Activated CD8-positive, alpha-beta T cell treated with anti-CD3 and anti-CD28 coated beads, Interleukin-2, amount 10 ng/mL, durations not matched to agents 7 days and 5 days (primary cell): ENCODE measurements at regions not wholly inside any gene's neighbourhood (a gene's known extent, or its start where the extent isn't known, plus 50 kb on each side); places are given as distances from the start of the nearest gene placed in this dataset.
"Not testable (repeated sequence)": the region's sequence is repeated elsewhere in the genome, so short reads cannot be mapped to it uniquely, and the experiment has no call there.

Experiments
- ATAC-seq: fragments of 150-1000 bp; cut with Tn5 transposase; one replicate; pipeline ENCODE4 v1.10.0; 2021; ENCODE audit warnings: moderate library complexity
- CTCF ChIA-PET: fragments of 350-600 bp; sonication (Branson Sonifier 250); formaldehyde crosslinking; loops from one replicate; lab custom pipeline; 2021; ENCODE audit warnings: antibody characterized with exemption; lab: Charles Lee
- POLR2A ChIA-PET: fragments of 350-600 bp; sonication (Branson Sonifier 250); formaldehyde crosslinking; loops from one replicate; lab custom pipeline; 2021; ENCODE audit warnings: antibody characterized with exemption; lab: Charles Lee
- DNase-seq: peaks from one replicate; pipeline ENCODE4 v3.0.0-alpha.2; 2020
- H3K27ac Mint-ChIP-seq: one replicate; pipeline ENCODE4 v1.8.0; 2021; ENCODE audit warnings: mild to moderate bottlenecking, mixed read lengths
- H3K27me3 Mint-ChIP-seq: one replicate; pipeline ENCODE4 v1.8.0; 2021; ENCODE audit warnings: low read depth, mixed read lengths
- H3K36me3 Mint-ChIP-seq: one replicate; pipeline ENCODE4 v1.8.0; 2021; ENCODE audit warnings: low read depth, mixed read lengths
- H3K4me1 Mint-ChIP-seq: one replicate; pipeline ENCODE4 v1.8.0; 2021; ENCODE audit warnings: low read depth, mixed read lengths
- H3K4me3 Mint-ChIP-seq: one replicate; pipeline ENCODE4 v1.8.0; 2021; ENCODE audit warnings: mild to moderate bottlenecking, mixed read lengths
- H3K9me3 Mint-ChIP-seq: one replicate; pipeline ENCODE4 v1.8.0; 2022; ENCODE audit warnings: mixed read lengths; ENCODE audit not compliant: insufficient read depth

- H3K27ac Mint-ChIP-seq, result no peak overlapping the region
- H3K4me1 Mint-ChIP-seq, result no peaks in the 10 kb centered on the region
- no peak overlapping the region for H3K4me3 Mint-ChIP-seq
- ATAC-seq (no peak), DNase-seq (no peak)
- ChIA-PET POLR2A (no interaction called here), CTCF (no interaction called here)
- peaks cover 4% of the 10 kb centered on the region for H3K9me3 Mint-ChIP-seq
- no peaks in the 10 kb centered on the region for H3K36me3 Mint-ChIP-seq
- no peaks in the 10 kb centered on the region for H3K27me3 Mint-ChIP-seq
These were observed 373.6 kb upstream of the GHITM start for GRCh38 chr10:83765731-83766130.

- no peak for ATAC-seq
- CTCF ChIA-PET, result no interaction called here
- no peak overlapping the region for H3K27ac Mint-ChIP-seq
- no peaks in the 10 kb centered on the region for H3K36me3 Mint-ChIP-seq
- no peaks in the 10 kb centered on the region for H3K27me3 Mint-ChIP-seq
- H3K4me3 Mint-ChIP-seq, result no peak overlapping the region
- DNase-seq, result no peak
- no peaks in the 10 kb centered on the region for H3K4me1 Mint-ChIP-seq
- POLR2A ChIA-PET, result no interaction called here
- peaks cover 7% of the 10 kb centered on the region for H3K9me3 Mint-ChIP-seq
These were observed 370.0 kb upstream of the GHITM start for GRCh38 chr10:83769281-83769820.

GRCh38 chr10:83786701-83787100, 352.6 kb upstream of the GHITM start:
- H3K9me3 Mint-ChIP-seq, result peaks cover 13% of the 10 kb centered on the region
- CTCF ChIA-PET, POLR2A ChIA-PET, H3K36me3 Mint-ChIP-seq, H3K4me3 Mint-ChIP-seq, H3K27me3 Mint-ChIP-seq, DNase-seq, ATAC-seq, H3K4me1 Mint-ChIP-seq, H3K27ac Mint-ChIP-seq: not testable (repeated sequence)

- Mint-ChIP-seq H3K27ac (no peak overlapping the region), H3K36me3 (no peaks in the 10 kb centered on the region), H3K4me3 (no peak overlapping the region), H3K27me3 (no peaks in the 10 kb centered on the region), H3K4me1 (no peaks in the 10 kb centered on the region), H3K9me3 (no peaks in the 10 kb centered on the region)
- DNase-seq, result no peak
- CTCF ChIA-PET, result no interaction called here
- no peak for ATAC-seq
- POLR2A ChIA-PET, result no interaction called here
These were observed 337.3 kb upstream of the GHITM start for GRCh38 chr10:83801983-83802382.

GRCh38 chr10:83806717-83807116, 332.6 kb upstream of the GHITM start:
- Mint-ChIP-seq H3K36me3 (no peaks in the 10 kb centered on the region), H3K27ac (no peak overlapping the region), H3K9me3 (no peaks in the 10 kb centered on the region), H3K27me3 (no peaks in the 10 kb centered on the region), H3K4me3 (no peak overlapping the region), H3K4me1 (no peaks in the 10 kb centered on the region)
- POLR2A ChIA-PET, result no interaction called here
- CTCF ChIA-PET, result no interaction called here
- DNase-seq (no peak), ATAC-seq (no peak)

- Mint-ChIP-seq H3K27me3 (no peaks in the 10 kb centered on the region), H3K4me3 (no peak overlapping the region), H3K36me3 (no peaks in the 10 kb centered on the region), H3K4me1 (no peaks in the 10 kb centered on the region), H3K9me3 (no peaks in the 10 kb centered on the region), H3K27ac (no peak overlapping the region)
- ChIA-PET CTCF (no interaction called here), POLR2A (no interaction called here)
- ATAC-seq (no peak), DNase-seq (no peak)
These were observed 330.3 kb upstream of the GHITM start for GRCh38 chr10:83809001-83809400.

GRCh38 chr10:83816942-83817341, 322.4 kb upstream of the GHITM start:
- H3K9me3 Mint-ChIP-seq, result no peaks in the 10 kb centered on the region
- H3K4me1 Mint-ChIP-seq, result no peaks in the 10 kb centered on the region
- CTCF ChIA-PET, result no interaction called here

GRCh38 chr10:83817797-83818196, 321.5 kb upstream of the GHITM start:
- CTCF ChIA-PET, result no interaction called here
- Mint-ChIP-seq H3K27ac (no peak overlapping the region), H3K4me1 (no peaks in the 10 kb centered on the region), H3K27me3 (no peaks in the 10 kb centered on the region), H3K4me3 (no peak overlapping the region), H3K36me3 (no peaks in the 10 kb centered on the region), H3K9me3 (no peaks in the 10 kb centered on the region)
- DNase-seq, result no peak
- no peak for ATAC-seq
- POLR2A ChIA-PET, result no interaction called here

More at GRCh38 chr10:83816942-83817341, 322.4 kb upstream of the GHITM start:
- no peaks in the 10 kb centered on the region for H3K27me3 Mint-ChIP-seq
- H3K27ac Mint-ChIP-seq, result no peak overlapping the region
- no peaks in the 10 kb centered on the region for H3K36me3 Mint-ChIP-seq
- POLR2A ChIA-PET, result no interaction called here
- no peak for ATAC-seq
- no peak for DNase-seq
- H3K4me3 Mint-ChIP-seq, result no peak overlapping the region

- DNase-seq (no peak), ATAC-seq (no peak)
- Mint-ChIP-seq H3K4me1 (no peaks in the 10 kb centered on the region), H3K27ac (no peak overlapping the region), H3K27me3 (no peaks in the 10 kb centered on the region), H3K4me3 (no peak overlapping the region), H3K9me3 (no peaks in the 10 kb centered on the region), H3K36me3 (no peaks in the 10 kb centered on the region)
- ChIA-PET POLR2A (no interaction called here), CTCF (no interaction called here)
These were observed 319.7 kb upstream of the GHITM start for GRCh38 chr10:83819609-83820008.

- CTCF ChIA-PET, result no interaction called here
These were observed 319.3 kb upstream of the GHITM start for GRCh38 chr10:83820033-83820432.

GRCh38 chr10:83824099-83824498, 315.2 kb upstream of the GHITM start:
- no peaks in the 10 kb centered on the region for H3K4me1 Mint-ChIP-seq
- ChIA-PET CTCF (interaction anchor here (1.2 kb wide), 1 partner anchor 47 kb away, joined by 3 read pairs; no protein-coding TSS in a partner anchor), POLR2A (no interaction called here)
- DNase-seq (no peak), ATAC-seq (no peak)
- H3K36me3 Mint-ChIP-seq, result no peaks in the 10 kb centered on the region
- H3K9me3 Mint-ChIP-seq, result no peaks in the 10 kb centered on the region
- no peaks in the 10 kb centered on the region for H3K27me3 Mint-ChIP-seq
- H3K27ac Mint-ChIP-seq, result no peak overlapping the region
- no peak overlapping the region for H3K4me3 Mint-ChIP-seq

More at GRCh38 chr10:83820033-83820432, 319.3 kb upstream of the GHITM start:
- Mint-ChIP-seq H3K27ac (no peak overlapping the region), H3K4me3 (no peak overlapping the region), H3K36me3 (no peaks in the 10 kb centered on the region), H3K4me1 (no peaks in the 10 kb centered on the region), H3K9me3 (no peaks in the 10 kb centered on the region), H3K27me3 (no peaks in the 10 kb centered on the region)
- ATAC-seq (no peak), DNase-seq (no peak)
- POLR2A ChIA-PET, result no interaction called here

GRCh38 chr10:83834096-83834495, 305.2 kb upstream of the GHITM start:
- DNase-seq, result no peak
- Mint-ChIP-seq H3K36me3 (no peaks in the 10 kb centered on the region), H3K27ac (no peak overlapping the region), H3K4me3 (no peak overlapping the region), H3K27me3 (no peaks in the 10 kb centered on the region), H3K9me3 (no peaks in the 10 kb centered on the region), H3K4me1 (no peaks in the 10 kb centered on the region)
- ATAC-seq, result no peak
- ChIA-PET POLR2A (no interaction called here), CTCF (no interaction called here)
